Medulla oblongata (tissue), 1 donor: ENCODE measurements at regions not wholly inside any gene's neighbourhood (a gene's known extent, or its start where the extent isn't known, plus 50 kb on each side); places are given as distances from the start of the nearest gene placed in this dataset.

ENCODE experiments used
- DNase-seq: peaks from one replicate; pipeline ENCODE4 v3.0.0-alpha.2; 2015; ENCODE audit errors: extremely low spot score

DNA sequence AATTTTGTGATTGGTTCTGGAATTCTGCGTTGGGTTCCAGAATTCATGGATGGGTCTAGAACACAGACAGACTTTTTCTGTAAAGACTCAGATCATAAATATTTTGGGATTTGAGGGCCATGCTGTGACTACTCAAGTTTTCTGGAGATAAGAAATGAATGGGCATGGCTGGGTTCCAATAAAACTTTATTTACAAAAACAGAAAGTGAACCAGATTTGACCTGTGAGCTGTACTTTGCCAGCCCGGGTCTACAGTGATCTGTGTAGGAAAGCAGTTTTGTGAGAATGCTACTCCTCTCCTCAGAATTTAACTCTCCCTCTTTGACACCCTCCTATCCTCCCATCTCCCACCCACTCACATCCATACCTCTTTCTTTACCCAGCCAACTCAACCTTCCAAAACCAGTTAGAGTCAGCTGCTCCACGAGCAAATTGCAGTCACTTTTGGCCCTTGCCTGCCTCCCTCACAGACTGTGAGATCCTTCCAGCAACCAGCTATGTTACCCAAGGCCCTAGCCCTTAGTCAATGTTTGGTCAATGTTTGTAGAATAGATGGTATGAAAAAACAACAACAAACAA is 312.8 kb upstream of the ZMIZ1 start:
- DNase-seq: no peak

DNA sequence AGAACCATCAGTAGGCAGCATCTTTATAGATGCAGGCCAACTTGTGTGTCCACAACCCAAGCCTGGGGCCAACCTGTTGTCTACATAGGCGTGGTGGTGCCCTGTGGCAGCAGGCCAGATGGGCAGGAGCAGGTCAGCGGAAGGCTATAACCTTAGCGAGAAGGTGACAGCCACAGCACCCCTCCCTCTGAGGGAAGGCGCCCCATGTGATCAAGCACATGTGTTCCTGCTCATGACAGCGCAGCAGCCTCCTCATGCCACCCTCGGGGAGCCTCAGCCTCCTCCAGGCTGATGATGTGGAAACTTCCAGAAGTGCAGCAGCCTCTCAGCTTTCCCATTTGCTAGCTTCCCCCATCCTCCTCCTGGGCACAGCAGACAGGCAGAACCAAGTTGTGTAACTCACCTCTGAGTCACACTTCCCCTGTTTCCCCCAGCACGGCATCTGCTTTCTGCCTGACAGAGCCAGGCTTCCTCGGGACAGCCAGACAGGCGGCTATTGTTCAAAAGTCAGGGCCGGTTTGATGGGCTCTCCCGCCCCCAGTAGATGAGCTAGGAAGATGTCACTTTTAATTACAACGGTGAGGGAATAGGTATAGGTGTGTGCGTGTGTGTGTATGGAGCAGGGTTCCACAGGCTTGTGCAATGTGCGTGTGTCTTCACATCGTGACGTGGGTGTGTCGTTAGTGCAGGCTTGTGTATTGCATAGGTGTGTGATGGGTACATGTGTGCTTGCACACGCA is 312.0 kb upstream of the ZMIZ1 start:
- peak; percentile 94 for DNase-seq

DNA sequence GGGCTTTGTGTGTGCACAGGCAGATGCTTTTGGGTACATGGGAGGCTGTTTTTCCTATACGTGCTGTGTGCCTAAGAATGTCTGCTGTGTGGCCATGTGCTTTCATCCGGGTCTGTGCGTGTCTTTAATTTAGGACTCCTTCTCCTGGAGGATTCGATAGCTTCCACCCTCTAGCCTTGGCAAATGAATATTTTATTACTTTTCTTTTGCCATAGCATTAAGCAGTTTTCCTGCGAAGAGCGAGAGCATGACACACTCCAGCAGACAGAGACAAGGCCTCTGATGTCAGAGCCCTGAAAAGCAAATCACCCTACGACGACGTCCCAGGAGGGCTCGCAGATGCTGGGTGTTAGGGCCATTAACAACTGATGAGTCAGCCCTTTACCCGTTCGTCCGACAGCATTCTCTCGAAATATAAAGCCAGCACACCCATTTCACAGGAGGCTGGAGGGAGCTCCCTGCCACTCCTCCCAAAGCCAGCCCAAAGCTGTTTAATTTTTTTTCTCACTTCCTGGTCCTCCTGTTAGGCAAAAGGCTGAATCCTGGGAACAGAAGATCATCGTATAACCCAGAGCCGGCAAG is 311.3 kb upstream of the ZMIZ1 start:
- DNase-seq: no peak

DNA sequence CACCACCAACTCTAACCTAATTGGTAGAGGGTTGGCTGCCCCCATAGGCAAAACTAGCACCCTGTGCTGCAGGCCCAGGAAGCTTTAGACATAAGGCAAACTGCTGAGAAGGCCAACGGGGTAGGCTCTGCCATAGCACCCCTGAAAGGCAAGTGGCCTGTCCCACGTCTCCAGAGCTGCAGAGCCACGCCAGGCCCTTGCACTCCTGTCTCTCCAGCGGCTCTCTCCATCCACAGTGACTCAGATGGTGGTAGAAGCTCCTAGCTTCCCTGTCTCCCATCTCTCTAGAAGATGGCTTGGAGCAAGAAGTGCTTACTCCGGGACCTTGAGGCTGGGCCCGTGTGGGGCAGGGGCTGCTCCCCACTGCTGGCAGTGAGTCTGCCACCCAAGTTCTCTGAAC is 310.6 kb upstream of the ZMIZ1 start:
- DNase-seq: no peak

DNA sequence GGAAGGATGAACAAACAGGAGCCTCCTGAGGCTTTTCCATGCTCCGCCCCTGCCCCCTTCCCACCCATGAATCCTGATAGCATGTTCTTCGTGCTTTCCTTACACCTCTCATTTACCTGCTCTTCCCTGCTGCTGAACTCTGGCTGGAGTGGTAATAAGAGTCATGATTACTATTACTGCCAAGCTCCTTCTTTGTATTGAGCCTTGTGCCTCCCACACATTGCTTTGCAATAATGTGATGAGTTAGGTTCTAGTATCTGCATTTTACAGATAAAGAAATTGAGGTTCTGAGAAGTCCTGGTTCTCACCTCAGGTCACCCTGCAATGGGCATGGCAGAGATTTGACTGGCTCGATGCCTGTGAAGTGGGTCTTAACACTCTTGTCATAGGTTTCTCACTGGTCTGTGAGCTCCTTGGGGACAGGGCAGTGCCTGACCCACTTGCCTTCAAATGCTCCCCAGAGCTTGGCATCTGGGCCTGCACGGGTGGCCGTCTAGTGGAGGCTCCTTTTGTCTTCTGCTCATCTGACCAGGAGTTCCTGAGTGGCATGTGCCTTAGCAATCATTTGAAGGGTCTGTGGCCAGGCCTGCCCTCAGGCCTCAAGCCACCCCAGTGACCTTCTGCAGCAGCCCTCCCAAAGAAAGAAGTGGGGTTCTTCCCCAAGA is 309.2 kb upstream of the ZMIZ1 start:
- DNase-seq: no peak

DNA sequence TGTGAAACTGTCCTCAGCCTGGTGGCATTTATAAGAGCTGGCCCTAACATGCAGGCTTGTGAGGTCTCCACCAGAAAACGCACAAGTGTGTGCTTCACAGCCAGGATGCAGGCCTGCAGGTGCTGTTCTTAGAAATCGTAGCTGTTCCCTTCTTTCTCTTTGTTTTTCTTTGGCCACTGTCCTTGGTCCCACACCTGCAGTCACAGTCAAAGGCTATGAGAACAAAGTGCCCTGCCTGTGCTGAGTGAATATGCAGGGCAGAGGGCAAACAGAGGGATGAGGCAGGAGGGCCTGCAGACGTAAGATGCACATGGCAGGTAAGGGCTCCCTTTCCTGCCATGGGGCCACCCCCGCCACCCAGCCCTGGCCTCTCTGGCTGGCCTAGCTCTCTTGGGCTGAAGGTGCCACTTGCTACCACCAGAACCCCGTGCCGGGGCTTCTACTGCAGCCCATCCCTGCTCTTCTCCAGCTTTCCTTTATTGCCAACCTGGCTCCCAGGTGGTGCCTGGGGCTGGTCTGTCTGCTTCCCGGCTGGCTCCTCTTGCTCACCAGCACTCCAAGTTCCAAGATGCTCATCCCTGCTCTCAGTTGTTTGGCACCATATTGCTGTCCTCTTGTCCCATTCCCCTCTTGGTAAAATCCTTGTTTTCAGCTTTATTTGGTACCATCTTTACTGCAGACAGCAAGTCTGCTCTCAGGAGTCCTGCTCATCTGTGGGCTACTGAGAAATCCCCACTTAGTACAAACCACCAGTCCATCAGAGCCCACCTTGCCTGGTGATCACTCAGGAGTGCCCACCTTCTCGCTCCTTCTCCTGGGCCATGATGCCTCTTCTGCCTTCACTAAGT is 308.1 kb upstream of the ZMIZ1 start:
- DNase-seq: no peak

DNA sequence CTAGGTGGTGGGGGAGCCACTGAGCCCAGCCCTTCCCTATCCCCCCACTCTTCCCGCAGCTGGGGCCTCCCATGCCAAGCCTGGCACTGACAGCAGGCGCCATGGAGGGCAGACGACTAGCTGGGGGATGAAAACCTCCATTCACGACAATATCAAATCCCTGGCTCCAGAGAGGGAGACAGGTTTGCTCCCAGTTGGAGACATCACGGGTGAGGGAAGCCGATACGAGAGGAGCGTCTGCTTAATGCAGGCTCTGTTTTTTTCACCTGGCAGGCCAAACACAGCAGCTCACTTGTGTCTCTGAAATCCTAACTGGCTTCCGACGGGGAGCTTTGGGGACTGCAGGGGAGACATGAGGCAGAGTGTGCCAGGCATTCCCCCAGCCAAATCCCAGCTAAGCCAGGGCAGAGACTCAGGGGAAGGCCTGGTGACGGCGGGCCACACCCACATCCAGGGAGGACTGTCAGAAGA is 307.4 kb upstream of the ZMIZ1 start:
- DNase-seq: no peak

DNA sequence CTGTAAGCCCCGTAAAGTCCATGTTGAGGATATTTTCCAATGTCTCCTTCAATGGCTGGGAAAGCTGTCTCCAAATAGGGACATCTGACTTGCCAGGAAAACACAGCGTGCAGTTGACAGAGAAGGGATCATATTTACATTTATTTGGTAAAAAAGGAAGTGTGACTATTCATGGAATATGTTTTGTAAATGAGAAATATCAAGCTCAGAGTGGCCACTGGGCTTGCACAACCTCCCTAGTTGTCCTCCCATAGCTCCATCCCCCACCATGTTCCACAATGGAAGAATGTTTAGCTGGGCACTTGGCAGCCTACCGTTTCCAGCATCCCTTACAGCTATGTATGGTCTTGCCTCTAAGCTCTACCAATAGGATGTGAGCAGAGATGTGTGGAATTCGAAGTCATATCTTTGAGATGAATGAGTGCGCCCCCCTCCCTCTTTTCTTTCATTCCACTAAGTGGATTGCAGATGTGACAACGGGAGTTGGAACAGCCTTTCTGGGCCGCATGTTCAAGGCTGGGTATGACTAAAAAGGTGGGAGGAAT is 306.6 kb upstream of the ZMIZ1 start:
- no peak for DNase-seq

DNA sequence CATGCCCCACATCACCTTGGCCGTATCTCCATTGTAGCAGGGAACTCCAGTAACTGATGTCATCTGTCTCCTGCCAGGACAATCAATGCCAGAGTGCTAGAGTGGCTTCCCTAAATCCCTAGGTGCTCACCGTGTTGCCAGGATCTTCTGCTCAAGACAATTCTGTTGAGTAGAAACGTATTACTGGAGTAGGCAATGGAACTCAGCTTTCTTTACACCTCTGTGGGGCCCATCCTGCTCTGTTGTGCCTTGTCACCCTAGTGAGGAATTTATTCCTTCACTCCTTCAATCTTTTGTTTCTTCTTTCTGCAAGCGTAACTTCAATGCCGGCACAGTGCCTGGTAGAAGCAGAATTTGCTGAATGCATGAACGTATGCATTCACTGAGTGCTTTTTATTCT is 305.5 kb upstream of the ZMIZ1 start:
- no peak for DNase-seq

DNA sequence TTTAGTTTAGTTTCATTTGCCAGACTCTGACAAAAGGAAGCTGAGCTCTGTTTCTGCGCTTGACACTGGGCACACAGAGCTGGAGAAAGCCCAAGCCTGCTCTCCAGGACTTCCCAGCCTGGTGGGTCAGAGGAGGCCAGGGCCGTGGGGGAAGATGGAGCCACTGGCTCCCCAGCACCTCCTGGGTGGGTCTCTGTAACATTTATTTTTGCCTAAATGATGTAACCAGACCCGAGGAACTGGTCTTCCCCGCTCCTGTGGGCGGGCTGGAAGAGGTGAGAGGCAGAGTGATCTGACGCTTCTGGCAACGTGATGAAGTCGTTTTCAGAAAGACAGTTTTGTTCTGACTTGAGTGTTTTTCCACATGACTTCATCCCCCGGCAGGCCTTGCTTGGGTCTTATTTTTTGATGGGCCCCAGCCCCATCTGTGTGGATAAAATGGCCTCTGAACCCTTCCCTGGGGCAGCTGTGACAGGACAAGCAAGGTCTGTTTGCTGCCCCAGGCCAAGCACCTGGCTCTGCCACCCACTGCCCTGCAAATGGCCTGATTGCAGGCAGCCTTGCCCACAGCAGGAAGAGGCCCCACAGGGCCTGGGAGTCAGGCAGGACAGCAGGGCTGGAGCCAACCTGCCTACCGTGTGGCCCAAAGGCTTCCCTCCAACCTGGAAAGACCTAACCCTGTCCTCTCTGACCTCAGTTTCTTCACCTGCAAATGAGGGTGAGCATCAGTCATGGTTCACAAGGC is 304.9 kb upstream of the ZMIZ1 start:
- DNase-seq: peak; percentile 71

DNA sequence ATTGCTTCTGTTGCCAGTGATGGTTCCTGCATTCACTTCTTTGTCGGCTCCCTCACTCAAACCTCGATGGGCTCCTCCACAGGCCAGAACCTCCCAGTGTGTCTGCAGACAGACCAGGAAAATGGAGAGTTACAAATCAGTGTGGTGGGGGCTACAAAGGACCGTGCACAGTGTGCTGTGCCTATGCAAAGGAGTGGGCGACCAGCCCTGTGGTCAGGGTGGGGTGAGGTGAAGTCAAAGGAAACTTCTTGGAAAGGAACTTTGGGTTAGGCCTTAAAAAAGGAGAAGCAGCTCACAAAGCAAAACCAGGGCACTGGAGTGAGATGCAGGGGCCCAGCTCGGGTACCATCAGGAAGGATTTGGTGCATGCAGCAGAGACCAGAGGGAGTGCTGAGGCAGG is 304.3 kb upstream of the ZMIZ1 start:
- no peak for DNase-seq

DNA sequence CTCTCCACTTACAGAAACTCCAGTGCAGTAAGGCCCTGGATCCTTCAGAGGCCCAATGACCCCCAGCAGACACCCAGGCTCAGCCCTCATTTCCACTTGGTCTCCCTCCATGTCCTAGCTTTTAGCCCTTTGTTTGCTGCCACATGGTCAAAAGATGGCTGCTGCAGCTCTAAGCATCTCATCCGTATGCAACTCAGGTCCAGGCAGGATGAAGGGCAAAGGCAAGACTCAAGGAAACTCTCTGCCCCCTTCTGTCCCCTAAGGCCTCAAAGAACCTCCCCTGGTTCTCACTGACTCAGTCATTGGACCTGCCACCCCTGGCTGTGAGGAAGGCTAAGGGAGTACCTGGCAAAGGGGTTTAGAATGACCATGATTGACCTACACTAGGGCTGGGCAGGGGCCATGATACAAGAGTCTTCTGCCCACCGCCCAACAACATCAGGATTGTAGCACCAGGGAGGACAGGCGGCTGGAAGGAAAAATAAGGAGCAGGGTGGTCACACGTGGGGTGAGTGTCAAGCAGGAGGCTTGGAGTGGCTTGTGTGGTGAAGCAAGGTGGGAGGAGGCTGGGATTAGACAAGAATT is 303.8 kb upstream of the ZMIZ1 start:
- no peak for DNase-seq

DNA sequence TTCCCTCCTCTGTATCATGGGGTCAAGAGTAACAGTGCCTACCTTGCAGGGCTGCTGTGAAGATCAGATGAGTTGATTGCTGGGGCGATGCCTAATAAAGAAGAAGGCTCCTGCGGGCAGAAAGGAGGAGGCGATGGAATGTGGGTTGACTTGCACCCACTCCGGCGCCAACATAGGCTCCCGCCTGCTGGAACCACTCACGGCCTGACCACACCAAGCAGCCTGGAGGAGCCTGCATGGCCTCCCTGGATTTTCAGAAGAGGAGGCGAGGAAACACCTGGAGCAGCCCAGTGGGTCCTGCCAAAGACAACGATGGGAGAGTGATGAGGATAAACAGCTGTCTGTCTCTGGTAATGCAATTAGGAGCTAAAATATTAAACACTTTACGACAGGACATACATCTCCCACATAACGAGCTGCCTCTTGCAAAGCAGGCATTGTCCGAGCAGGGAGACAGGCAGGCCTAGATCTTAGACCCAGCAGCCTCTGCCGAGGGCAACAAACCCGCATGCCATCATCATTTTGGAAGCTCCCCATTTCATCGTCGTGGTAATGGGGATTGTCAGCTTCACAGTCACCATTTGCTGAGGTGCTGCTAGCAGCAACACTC is 302.9 kb upstream of the ZMIZ1 start:
- no peak for DNase-seq

DNA sequence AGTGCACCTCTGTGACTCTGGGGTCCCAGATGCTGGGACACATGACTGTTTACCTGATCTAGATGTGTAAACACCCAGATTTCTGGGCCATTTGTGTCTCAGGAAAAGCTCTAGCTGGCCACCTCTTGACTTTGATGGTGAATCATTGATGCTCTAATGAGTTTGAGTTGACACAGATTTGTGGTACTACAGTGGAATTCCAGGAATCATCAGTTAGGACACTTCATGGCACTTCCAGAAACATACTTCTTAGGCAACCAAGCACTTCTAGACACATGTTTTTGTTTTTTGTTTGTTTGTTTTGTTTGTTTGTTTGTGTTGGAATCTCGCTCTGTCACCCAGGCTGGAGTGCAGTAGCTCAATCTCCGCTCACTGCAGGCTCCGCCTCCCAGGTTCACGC is 302.2 kb upstream of the ZMIZ1 start:
- DNase-seq: no peak

DNA sequence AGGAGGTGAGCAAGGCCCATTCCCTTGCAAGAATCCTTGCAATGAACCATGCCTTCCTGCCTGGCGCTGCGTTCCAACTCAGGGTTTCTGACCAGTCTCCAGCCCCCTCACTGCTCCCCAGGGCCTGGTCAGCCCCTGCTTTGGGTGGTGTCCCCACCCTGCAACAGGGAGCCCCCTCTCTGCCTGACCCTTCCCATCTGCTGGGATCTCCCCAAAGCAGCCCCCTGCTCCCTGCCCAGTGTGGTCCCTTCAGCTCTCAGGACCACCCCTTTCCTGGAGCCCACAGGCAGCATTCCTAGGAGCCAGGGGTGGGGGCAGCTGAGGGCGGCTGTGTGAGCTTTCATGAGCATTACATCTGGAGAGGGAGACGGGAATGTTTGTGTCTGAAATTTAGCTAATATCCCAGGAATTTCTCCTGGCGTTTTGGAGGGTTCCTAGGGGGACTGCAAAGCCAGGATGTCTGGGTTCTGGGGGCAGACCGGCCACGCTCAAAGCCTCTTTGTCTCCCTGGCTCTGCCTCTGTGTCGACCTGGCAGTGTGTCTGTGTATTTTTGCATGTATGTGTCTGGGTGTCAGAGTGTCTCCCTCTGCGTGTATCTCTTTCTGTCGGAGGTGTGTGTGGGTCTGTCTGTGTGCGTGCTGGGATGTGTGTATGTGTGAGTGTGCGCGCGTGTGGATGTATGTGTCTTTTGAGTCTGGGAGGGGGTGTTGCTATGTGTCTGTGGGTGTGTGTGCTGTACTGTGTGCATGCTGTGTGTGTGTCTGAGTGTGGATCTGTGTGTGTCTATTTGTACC is 300.5 kb upstream of the ZMIZ1 start:
- no peak for DNase-seq

DNA sequence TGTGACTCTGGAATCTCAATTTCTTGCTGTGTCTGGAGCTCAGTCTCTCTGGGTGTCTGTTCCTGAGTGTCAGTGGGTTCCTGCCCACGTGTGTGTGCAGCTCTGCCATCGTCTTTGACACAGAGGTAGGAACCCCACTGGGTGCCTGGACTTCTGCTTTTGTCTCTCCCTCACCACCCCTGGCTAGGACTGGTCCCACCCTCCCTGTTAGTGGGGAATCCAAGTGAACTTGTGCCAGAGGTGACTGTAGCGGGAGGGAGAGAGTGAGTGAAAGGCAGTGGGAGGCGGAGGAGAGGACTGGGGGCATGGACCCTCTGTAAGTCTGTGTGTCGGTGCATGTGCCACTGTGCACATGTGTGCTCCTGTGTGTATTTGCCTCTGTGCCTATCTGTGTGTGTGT is 299.9 kb upstream of the ZMIZ1 start:
- DNase-seq: no peak

DNA sequence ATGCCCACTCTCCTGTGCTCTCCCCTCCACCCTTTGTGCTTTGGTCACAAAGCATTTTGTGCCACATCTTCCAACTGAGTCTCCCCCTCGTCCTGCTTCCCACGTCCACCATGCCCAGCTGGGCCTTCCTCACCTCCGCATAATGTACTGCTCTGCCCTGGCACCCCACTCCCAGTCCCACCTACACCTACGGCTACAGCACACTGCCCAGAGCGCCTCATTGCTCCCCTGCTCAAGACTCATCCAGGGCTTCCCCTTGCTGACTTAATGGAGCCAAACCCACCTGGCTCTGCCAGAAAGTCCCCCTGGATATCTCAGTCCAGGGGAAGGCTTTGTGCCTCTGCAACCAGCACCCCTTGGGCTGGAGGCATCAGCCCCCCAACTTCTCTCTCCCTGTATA is 299.2 kb upstream of the ZMIZ1 start:
- no peak for DNase-seq

DNA sequence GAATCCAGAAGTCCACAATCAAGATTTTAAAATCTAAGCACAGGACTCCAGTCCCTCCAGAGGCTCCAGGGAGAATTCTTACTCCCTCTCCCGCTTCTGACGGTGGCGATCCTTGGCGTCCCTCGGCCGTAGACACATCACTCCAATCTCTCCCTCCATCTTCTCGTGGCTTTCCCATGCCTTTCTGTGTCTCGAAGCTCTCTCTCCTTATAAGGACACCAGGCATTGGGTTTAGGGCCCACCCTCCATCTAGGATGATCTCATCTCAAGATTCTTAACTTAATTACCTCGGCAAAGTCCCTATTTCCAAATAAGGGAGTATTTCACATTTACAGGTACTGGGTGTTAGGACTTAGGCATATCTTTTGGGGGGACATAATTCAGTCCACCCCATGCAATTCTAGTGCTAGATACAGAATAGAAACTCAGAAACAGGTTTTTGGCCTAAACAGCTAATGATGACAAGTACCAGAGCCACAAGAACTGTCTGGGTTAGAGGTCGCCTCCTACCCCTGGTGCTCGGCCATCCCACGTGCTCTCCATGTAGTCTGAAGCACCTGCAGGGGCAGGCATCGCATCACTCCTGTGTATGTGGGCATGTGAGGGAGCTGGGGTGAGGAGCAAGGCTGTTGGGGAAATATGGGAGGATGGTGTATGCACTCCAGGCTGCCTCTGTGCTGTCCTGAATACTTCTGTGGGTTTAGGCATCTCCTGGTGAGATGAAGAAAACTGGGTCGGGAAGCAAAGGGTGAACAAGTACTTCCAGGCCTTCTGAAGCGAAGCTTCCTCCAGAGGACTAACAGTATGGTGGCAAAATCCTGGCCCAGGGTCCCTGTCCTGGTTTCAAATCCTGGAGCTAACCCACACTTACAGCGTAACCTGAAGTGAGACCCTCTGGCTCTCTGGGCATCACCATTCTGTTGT is 298.3 kb upstream of the ZMIZ1 start:
- no peak for DNase-seq
